Omental fat pad (tissue), 3 donors: ENCODE measurements at regions not wholly inside any gene's neighbourhood (a gene's known extent, or its start where the extent isn't known, plus 50 kb on each side); places are given as distances from the start of the nearest gene placed in this dataset.
"Not testable (repeated sequence)": the region's sequence is repeated elsewhere in the genome, so short reads cannot be mapped to it uniquely, and the experiment has no call there.

ENCODE experiments used
- ATAC-seq: fragments of 150-250 bp; one replicate; pipeline ENCODE4 v1.9.1; 2016; ENCODE audit warnings: mild to moderate bottlenecking, moderate library complexity; ENCODE audit not compliant: low FRiP score
- DNase-seq: peaks from one replicate; pipeline ENCODE4 v3.0.0-alpha.2; 2019; ENCODE audit warnings: low spot score
- TF ChIP-seq, protein P1 (sequence below), 3 donors: fragments of 450-650 bp; IDR thresholded peaks; one replicate each; pipeline ENCODE4 v1.5.1; 2016 to 2017; ENCODE audit warnings: antibody characterized with exemption in 3 of 3, mild to moderate bottlenecking in 3 of 3, moderate library complexity in 2 of 3

DNA sequence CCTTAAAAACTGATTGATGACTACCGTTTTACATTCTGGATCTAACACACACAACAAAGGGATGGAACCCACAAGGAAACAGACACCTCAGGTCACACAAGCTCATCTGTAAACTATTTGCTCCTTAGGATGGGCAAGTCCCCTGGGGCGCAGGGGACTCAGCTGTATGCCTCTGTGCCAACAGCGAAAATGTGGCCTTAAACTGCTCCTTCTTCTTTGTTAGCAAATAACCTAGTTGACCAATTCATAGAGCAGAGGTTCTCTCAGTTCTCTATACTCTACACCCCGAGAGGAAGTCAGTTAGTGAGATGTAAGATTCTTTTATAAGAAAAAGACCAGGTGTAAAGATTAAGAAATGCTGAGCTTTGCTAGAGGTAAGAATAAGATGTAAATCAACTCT is 181.9 kb upstream of the PRSS58 start:
- no peak for ATAC-seq
- DNase-seq: no peak
- TF ChIP-seq, protein P1, sequence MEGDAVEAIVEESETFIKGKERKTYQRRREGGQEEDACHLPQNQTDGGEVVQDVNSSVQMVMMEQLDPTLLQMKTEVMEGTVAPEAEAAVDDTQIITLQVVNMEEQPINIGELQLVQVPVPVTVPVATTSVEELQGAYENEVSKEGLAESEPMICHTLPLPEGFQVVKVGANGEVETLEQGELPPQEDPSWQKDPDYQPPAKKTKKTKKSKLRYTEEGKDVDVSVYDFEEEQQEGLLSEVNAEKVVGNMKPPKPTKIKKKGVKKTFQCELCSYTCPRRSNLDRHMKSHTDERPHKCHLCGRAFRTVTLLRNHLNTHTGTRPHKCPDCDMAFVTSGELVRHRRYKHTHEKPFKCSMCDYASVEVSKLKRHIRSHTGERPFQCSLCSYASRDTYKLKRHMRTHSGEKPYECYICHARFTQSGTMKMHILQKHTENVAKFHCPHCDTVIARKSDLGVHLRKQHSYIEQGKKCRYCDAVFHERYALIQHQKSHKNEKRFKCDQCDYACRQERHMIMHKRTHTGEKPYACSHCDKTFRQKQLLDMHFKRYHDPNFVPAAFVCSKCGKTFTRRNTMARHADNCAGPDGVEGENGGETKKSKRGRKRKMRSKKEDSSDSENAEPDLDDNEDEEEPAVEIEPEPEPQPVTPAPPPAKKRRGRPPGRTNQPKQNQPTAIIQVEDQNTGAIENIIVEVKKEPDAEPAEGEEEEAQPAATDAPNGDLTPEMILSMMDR (IDR thresholded peaks at IDR 0.05): no peak

GRCh38 chr7:142438923-142439515 is 181.2 kb upstream of the PRSS58 start:
- ATAC-seq (no peak), DNase-seq (no peak)
- TF ChIP-seq, protein P1 (IDR thresholded peaks at IDR 0.05): no peak

GRCh38 chr7:142438235-142438922 is 180.5 kb upstream of the PRSS58 start:
- ATAC-seq: no peak

GRCh38 chr7:142437741-142438140 is 179.9 kb upstream of the PRSS58 start:
- DNase-seq (no peak), ATAC-seq (no peak)
- TF ChIP-seq, protein P1 (IDR thresholded peaks at IDR 0.05): no peak

More at GRCh38 chr7:142438235-142438922, 180.5 kb upstream of the PRSS58 start:
- TF ChIP-seq, protein P1 (IDR thresholded peaks at IDR 0.05): no peak
- DNase-seq: no peak

DNA sequence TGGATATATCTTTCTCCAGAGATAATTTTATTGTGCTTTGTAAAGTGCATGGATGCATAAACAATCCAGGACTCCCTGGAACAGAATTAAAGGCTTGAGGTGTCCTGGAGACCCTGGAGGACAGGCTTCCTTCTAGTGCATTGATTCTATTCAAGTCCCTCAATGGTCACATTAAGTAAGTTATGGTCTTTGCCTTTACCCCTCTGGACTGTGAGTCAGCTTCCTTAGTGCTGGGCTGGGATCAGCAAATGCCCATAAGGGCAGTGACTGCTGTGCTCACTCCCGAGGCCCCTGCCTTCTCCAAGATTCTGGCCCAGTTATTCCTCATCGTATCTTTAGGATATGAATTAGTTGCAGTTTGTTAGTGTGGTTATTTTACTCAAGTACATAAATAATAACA is 178.7 kb upstream of the PRSS58 start:
- TF ChIP-seq, protein P1 (IDR thresholded peaks at IDR 0.05): no peak
- ATAC-seq: no peak
- no peak for DNase-seq

GRCh38 chr7:142435606-142436005 is 177.7 kb upstream of the PRSS58 start:
- not testable (repeated sequence) for DNase-seq, ATAC-seq

DNA sequence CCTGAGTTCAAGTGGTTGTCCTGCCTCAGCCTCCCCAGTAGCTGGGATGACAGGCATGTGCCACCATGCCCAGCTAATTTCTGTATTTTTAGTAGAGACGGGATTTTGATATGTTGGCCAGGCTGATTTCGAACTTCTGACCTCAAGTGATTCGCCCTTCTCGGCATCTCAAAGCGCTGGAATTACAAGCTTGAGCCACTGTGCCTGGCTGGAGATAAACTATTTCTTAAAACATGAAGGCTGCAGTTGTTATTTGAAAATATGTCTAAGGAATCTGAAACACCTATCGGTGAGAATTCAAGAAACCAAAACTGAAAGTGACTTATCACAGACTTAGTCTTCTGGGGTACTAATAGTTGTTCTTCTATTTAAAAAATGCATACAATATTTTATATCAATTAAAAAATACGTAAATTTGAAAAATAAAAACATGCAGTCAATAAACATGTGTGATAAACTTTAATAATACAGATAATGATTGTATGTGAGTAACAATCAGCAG is 176.9 kb upstream of the PRSS58 start:
- TF ChIP-seq, protein P1 (IDR thresholded peaks at IDR 0.05): no peak
- DNase-seq (no peak), ATAC-seq (no peak)

GRCh38 chr7:142434133-142434532 is 176.3 kb upstream of the PRSS58 start:
- ATAC-seq, DNase-seq: not testable (repeated sequence)
